GM23248 (cell line): ENCODE measurements at regions not wholly inside any gene's neighbourhood (a gene's known extent, or its start where the extent isn't known, plus 50 kb on each side); places are given as distances from the start of the nearest gene placed in this dataset.

Source experiments
- EZH2 ChIP-seq: fragments of 200-600 bp; sonication (generic); IDR thresholded peaks from 2 replicates; pipeline ENCODE4 v1.6.1; 2018; ENCODE audit warnings: antibody characterized with exemption, mild to moderate bottlenecking; ENCODE audit not compliant: insufficient read depth, poor library complexity, severe bottlenecking
- EZH2phosphoT487 ChIP-seq: fragments of 200-600 bp; sonication (generic); IDR thresholded peaks from 2 replicates; pipeline ENCODE4 v1.6.1; 2018; ENCODE audit warnings: antibody characterized with exemption, moderate library complexity, mild to moderate bottlenecking, low read depth; ENCODE audit not compliant: insufficient read depth

DNA sequence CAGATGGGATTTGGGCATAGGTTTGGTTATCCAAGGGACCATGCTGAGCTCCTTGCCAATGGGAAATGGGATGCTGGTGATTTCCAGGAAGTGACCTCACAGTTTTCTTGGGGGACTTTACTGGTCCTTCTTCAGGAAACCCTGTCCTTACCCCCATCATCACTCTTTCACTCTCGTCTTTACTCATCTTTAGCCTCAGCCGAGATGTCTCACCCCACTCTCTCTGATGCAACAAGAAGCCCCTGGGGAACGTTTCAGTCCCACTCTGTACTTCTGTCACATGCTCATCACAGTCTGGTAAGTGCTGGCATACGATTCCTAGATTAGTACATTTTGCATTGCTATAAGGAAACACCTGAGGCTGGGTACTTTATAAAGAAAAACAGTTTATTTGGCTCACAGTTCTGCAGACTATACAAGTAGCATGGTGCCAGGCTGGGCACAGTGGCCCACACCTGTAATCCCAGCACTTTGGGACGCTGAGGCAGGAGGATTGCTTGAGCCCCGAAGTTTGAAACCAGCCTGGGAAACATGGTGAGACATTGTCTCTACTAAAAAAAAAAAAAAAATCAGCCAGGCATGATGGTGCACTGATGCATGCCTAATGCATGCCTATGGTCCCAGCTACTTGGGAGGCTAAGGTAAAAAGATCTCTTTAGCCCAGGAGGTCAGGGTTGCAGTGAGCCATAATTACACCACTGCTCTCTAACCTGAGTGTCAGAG, 63.5 kb upstream of the VKORC1L1 start:
- TF ChIP-seq EZH2phosphoT487, result no peak
- no peak for TF ChIP-seq EZH2
